ENCODE measurements at regions not wholly inside any gene's neighbourhood (a gene's known extent, or its start where the extent isn't known, plus 50 kb on each side); places are given as distances from the start of the nearest gene placed in this dataset.

DNA sequence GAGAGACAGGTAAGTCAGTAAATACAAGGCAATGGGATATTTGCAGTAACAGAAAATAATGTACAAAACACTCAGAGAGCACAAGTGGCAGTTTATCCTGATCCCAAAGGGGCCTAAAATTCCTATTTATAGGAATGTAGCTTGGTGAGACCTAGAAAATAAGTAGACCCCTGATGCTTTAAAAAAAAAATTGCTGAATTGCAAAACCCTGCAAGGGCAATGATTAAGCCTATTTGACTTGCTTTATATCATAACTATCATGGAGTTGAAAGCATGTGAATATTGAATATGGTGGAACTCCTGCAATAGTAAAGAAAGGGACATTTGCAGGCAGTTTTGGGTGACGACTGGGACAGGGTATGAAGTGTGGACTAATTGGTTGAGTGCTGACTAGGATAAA lies 101.9 kb upstream of the C1orf21 start:
- no peak for DNase-seq

DNA sequence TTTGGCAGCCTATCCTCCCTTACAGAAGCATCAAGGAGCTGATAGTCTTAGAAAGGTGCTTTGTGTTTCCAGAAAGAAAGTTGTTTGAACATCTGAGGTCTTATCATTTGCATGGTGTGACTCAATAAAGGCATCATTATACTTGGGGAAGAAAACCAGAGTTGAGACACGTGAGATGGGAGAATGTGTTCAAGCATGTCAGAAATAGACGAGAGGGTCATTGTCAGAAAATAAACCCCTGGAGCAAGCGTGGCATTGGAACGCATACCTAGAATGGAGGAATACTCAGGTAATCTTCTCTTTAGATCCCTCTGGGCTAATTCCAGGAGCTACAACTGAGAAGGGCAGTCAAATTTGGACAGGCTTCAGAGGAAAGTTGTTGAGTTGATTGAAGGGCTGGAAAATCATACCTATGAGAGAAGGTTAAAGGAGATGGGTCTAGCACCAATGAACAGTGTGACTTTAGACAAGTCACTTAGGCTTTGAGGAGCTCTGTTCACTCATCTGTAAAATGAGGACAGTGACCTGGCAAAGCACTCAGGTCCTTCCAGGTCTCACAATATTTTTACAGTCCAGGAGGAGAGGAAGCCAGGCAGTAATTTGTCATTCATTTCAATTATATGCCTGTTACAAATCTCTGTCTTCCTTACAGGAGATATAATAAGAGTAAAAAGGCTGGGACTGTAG lies 101.3 kb upstream of the C1orf21 start:
- no peak for DNase-seq

DNA sequence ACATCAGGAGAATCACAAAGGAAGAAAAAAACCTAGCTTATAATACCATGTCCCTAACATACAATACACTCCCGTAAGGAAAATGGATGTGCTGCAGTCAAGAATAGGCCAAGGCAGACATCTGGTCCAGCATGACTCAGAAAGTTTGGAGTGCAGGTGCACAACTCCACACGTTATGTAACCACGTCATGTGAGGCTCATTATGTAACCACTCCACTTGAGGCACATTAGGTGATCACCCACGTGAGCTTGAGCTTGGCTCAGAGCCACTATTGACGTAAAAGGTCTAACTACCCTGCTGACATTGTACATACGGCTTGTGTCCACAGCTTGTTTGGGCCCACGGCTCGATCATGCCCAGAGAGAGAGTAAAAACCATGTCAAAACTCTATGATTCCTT lies 99.8 kb upstream of the C1orf21 start:
- no peak for DNase-seq

DNA sequence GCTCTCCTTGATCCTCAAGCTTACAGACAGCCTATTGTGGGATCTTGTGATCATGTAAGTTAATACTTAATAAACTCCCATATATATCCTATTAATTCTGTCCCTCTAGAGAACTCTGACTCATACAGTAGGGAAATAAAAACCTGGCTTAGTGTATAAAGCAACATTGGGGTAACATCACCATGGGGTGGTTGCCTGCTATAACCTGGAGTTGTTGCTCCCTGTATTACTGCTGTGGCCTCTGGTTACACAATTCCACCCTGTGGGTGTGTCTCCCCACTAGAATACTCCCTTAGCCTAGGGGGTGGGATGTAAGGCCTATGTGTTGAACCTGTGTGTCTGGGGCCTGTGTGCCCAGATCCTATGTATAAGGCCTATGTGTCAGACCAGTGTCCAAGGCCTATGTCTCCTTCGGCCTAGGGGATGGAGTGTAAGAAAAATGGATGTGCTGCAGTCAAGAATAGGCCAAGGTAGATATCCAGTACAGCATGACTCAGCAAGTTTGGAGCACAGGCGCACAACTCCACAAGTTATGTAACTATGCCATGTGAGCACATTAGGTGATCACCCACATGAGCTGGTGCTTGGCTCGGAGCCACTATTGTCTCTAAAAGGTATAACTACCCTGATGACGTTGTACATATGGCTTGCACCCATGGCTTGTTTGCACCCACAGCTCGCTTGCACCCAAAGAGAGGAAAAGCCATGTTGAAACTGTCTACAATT lies 96.8 kb upstream of the C1orf21 start:
- DNase-seq: no peak

DNA sequence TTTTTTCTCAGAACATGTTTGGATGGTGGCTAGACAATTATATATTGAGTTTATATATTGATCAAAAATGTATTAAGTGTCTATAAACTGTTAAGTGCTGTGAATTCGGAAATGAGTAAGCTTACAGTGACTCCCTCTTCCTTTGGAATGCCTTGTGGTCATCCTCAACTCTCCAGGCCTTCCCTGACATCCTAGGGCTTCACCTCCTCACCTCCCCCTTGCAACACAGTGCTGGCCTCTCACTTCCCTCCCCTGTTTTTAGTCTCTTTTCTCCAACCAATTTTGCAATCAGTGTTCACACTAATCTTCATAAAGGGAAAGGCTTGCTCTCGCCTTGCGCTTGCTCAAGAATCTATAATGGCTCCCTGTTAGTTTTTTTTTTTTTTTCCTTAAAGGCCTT lies 95.1 kb upstream of the C1orf21 start:
- DNase-seq: no peak

DNA sequence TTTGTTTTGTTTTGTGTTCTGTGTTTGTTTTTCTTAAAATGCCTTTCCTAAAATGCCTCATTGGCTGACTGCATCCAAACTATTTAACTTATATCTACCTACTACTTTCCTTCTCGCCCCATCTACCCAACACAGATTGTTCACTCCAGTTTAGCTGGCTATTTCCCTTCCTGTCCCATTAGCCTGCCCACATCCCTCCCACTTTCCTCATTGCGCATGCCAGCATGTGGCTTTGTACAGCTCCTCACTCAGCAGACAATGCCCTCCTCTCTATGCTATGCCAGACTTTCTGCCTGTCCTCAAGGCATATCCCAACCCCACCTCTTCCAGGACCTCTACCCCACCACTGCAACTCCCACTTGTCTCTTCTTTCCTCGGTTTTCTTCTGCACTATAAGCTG lies 94.7 kb upstream of the C1orf21 start:
- no peak for DNase-seq

DNA sequence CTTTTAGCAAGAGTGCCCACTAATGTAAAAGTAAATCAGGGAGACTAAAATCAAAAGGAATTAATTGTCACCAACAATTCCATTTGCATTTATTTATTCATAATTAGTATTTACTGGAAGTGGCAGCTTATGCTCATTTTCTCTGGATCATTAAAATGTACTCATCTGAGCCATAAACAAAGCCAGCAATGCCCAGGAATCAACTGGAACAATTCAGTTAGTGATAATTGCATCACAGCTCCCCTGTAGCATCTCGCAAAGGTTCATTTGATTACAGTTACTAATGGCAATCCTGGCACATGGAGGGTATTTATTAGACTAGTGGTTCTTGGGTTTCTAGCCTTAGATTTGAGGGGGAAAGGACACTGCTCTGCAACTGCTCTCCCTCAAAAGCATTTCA lies 92.7 kb upstream of the C1orf21 start:
- DNase-seq: no peak

DNA sequence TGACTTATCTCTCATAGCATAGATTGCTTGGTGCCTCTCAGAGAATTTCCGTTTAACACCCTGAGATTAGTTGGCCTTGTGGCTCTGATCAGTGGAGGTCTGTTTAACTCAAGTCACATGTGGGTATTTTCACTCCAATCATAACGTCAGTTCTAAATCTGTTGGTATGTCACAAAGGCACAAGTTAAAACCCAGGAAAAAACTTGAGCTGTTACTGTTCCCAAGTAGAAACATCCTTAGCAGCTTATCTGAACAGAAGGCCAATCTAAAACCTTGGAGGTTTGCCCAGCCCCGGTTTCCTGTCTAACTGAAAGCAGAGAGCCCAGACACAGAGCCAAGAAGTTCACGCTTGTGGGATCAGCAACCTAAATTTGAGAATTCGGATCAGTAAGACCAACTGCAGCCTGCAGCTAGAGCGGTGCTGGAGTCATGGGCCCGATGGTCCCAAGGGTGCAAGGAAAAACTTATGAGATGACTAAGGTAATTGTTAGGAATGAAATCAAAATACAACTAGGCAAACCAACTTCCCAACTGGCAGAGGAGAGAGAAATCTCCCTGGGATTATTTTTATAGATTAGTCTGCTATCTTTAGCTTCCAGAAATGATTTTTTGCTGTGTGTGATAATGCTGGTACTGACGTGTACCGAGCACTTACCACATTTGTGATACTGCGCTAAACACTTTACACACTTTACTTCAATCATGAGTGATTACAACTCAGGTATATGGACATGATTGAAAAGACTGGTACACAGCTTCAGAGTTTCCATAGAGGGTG lies 90.2 kb upstream of the C1orf21 start:
- no peak for DNase-seq

DNA sequence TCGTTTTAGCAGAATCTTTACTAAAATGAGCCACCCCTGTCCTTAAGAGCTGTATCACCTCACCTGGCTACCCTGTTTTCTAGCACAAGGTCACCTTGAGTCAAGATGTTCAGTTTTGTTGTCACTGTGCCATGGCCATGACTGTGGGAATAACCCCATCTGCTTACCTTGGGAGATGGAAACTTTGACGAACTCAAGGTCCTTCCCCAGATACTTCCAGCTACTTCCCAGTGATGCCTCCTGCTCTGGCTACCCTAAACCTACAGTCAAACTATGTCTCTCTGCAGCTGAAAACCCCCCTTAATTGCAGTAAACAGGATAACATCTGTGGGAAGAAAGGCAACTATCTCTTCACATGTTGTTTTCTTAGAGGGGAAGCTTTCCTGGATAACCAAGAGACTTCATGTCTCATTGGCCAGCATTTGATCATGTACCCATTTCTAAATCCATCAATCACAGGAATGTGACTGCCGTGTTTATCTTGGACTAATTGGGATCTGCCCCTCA lies 89.5 kb upstream of the C1orf21 start:
- DNase-seq: no peak

DNA sequence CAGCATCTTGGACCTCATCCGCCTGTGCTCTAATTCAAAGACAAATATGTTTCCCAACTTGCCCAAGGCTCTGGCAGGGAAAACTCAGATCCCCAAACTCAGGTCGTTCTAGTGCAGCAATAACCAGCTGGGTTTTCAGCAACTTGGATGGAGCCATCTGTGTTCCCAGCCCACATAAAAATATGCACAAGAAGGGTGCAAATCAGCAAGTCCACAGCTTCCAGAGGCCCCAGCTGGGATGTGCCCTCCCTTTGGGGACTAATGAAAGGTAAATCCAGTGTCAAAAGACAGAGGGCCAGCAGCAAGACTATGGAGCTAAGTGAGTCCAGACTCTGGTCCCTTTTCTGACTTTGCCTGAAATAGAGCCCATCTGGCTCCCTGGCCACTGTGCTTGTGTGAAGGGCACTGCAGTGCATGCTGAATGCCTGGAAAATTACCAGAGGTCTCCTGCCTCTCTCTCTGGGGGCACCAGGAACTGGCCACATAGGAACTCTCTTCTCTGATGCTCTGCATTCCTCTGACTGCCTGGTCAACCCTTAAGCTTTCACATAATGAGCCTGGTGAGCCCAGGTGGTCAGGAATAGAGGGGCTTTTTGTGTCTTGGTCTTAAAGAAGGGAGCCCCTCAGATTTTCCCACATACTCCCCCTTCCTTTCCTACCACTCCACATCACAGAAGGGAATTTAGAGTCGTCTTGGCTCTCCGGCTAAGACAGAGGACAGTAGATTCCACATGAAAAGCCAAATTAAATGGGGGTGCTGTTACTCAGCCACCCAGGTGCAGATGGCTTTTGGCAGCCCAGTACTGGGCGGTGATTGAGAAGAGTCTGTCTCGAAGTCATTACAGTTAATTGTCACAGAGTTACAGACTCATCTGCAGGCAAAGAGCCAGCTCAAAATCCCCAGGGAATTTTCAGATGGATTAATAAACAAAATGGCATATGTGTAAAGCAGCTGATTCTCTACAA lies 88.1 kb upstream of the C1orf21 start:
- no peak for DNase-seq

DNA sequence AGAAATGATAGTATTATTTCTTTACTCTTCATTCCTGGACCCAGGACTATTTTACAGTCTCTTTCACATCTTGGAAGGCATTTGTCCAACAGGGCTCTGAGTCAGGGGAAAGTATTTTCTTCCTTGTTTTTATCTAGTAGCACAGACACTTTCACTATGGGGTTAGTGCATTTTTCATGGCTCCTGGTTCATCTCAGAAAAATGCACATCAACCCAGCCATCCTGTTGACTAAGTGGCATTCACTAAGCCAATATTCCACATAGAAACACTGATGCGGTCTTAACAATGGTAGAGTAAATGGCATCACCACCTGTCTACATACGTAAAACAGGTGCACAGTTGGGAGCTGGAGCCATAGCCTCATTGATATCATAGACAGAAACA lies 87.4 kb upstream of the C1orf21 start:
- DNase-seq: no peak

DNA sequence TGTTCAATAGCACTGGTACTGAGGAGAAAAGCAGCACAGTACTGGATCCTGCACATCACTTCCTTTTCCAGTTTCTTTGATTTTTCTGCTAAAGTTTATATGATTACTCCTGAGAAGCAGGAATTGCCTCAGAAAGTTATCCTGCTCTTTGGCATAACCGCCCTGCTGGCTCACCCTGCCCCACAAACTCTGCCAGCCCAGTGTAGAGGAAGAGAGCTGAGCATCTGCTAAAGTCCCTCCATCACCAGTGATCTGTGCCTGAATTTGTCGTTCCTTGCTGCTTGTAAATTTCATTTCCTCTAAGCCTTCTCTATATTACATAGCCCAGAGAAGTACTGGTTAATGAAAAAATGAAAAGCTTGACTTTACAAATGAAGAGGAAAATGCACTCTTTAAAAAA lies 87.0 kb upstream of the C1orf21 start:
- DNase-seq: no peak

DNA sequence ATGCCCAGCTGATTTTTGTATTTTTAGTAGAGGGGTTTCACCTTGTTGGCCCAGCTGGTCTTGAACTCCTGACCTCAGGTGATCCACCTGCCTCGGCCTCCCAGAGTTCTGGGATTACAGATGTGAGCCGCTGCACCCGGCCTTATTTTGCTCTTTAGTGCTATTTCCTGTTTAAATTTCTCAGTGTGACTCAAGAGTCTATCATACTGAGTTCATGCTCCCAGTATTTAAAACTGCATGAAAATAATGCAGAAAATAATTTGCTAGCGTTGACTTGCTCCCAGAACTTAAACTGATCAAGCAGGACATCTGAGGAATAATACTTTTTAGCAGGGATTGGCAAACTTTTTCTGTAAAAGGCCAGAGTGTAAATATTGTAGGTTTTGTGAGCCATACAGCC lies 86.4 kb upstream of the C1orf21 start:
- no peak for DNase-seq

DNA sequence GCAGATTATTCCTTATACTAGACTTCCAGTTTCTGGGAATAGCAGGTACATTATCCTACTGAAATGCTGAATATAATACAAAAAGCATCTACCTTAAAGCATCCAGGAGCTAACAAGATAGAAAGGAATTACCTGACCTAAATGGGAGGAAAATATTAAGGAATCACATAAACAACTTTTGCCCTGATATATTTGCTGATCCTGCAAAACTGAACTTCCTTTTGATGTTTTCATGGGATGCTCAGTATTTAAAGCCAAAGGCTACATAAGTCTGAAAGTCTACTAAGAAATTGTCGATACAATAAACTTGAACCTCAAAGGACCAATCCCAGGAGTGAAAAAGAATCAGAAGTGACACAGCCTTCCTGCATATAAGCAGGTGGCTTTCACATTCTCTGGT lies 85.6 kb upstream of the C1orf21 start:
- DNase-seq: no peak

DNA sequence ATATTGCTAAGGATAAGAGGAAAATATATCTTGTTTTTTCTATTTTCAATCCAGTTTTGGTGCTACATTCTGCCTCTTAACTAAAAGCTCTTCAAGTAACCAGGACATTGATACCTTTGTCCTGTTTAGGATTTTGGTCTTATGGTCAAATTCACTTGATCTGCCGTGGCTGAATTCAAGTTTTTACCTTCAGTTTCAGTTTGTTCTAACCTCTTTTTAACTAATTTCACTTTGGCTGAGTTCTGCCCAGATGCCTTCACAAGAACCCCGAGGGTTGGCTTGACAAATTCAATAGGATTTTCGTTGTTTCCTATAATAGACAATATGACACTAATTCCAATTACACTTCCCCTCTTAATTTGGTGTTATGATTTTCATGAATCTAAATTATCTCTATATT lies 84.5 kb upstream of the C1orf21 start:
- no peak for DNase-seq

DNA sequence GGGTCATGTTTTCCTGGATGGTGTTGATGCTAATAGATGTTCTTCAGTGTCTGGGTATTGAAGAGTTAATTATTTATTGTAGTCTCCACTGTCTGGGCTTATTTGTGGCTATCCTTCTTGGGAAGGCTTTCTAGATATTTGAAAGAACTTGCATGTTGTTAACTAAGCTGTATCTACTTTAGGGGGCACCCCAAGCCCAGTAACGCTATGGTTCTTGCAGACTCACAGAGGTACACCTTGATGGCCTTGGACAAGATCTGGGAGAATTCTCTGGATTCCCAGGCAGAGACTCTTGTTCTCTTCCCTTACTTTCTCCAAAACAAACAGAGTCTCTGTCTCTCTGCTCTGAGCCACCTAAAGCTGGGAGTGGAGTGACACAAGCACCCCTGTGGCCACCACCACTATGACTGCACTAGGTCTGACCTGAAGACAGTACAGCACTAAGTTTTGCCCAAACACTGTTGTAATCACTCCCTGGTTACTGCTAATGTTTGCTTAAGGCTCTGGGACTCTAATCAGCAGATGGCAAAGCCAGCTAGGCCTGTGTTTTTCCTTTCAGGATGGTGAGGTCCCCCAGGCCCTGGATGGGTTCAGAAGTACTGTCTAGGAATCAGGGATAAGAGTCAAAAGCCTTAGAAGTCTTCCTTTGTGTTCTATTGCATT lies 76.5 kb upstream of the C1orf21 start:
- DNase-seq: no peak

DNA sequence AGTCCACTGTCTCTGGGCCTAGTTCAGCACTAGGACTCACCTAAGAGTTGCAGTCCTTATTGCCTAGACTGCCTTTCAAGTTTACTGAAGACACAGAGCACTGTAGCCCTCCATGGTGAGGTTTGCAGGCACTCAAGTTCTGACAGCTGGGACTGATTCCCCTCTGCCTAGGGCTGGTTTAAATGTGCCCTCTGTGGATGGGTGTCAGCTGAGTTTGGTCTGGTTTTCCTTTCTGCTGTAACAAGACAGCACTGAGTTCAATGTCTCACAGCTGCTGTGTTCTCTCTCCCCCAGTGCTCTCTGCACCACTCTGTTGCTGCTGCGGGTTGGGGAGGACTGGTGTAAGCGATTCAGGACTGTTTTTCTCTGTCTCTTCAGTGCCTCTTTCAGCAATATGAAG lies 75.2 kb upstream of the C1orf21 start:
- no peak for DNase-seq

DNA sequence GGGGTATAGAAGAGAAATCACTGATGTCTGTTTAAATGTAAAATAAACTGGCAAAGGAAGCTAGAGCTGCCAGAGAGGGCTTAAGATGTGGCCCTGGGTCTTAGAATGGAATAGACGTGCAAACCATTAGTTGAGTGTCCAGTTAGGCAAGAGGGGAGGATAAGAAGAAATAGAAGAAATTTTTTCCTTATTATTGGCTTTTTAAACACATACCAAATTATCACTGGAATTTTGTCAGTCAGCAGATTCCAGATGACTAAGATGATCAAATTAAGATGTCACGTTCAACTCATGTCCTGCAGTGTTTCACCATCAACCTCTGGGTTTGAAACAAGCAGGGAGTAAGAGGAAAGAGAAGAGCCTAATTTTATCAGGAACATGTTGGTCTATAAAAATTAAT lies 71.6 kb upstream of the C1orf21 start:
- DNase-seq: no peak

DNA sequence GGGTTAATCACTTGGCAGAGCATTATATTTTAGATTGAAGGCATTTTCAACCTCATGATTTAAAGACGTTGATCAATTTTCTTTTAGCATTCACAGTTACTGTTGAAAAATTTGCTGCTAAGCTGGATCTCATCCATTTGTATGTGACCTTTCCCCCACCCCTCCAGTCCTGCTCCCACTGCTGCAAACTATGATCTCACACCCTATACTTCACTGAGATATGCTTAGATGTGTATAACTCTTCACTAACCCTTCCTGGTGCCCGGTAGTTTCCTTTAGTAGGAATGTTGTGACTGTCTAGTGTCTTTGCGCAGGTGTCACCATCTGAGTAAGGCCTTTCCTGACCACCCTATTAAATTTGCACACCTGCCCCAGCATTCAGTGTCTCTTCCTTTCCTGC lies 67.0 kb upstream of the C1orf21 start:
- DNase-seq: no peak

DNA sequence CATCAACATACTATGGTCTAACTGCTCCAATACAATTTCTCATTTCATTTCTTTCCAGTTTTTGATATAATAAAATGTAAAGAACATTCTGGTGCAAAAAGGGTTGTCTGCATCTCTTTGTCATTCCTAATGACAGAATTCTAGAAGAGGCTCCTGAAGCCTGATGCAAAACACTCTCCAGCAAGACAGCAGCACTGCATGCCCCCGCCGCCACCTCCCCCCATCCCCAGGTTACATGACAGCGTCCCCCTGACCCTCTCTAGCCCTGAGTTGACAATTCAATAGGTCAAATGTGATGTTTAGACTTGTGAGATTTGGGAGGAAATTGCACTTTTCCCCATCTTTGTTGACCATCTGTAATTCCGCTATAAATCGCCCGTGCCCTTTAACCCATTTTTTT lies 64.6 kb upstream of the C1orf21 start:
- no peak for DNase-seq

DNA sequence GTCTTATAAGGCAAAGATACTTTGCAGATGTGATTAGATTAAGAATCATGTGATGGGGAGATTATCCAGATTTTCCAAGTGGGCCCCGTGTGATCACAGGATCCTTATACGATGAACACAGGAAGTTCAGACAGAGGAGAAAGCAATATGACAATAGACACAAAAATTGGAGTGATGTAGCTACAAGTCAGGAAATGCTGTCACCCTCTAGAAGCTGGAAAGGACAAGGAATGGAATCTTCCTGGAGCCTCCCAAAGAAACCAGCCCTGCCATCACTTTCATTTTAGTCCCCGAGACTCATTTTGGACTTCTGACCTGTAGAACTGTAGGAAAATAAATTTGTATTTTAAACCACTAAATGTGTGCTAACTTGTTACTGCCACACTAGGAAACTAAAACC lies 61.9 kb upstream of the C1orf21 start:
- DNase-seq: no peak

DNA sequence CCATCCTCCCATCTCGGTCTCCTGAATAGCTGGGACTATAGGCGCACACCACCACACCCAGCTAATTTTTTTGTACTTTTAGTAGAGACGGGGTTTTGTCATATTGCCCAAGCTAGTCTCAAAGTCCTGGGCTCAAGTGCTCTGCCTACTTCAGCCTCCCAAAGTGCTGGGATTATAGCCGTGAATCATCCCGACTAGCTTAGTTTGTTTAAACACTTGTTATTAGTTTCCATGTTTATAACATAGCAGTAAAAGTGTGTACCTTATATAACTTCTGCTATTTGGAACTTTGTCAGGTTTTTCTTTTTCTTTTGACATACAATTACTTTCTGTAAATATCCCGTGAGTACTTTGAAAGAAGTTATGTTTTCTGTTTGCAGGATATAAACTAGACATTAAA lies 60.6 kb upstream of the C1orf21 start:
- DNase-seq: no peak

Measured in activated effector memory CD4-positive, alpha-beta T cell treated with Interleukin-2 at 50 U/mL for 16 hours (primary cell).